ENCODE measurements at regions not wholly inside any gene's neighbourhood (a gene's known extent, or its start where the extent isn't known, plus 50 kb on each side); places are given as distances from the start of the nearest gene placed in this dataset.

- TF ChIP-seq EZH2 (optimal IDR thresholded peaks at IDR 0.05; ENCODE audit: low read depth, low read length) (no peak), EZH2phosphoT487 (IDR thresholded peaks at IDR 0.05; ENCODE audit: low read length) (no peak)
These were observed 153.3 kb upstream of the FOXD3 start for GRCh38 chr1:63169057-63169456.
